COLO829 (cell line): ENCODE measurements at regions not wholly inside any gene's neighbourhood (a gene's known extent, or its start where the extent isn't known, plus 50 kb on each side); places are given as distances from the start of the nearest gene placed in this dataset.
A peak's percentile ranks its signal among the peaks of the same experiment; 100 is the strongest.

ENCODE experiments used
- DNase-seq: peaks from one replicate; pipeline ENCODE4 v3.0.0; 2012; ENCODE audit warnings: low spot score

DNA sequence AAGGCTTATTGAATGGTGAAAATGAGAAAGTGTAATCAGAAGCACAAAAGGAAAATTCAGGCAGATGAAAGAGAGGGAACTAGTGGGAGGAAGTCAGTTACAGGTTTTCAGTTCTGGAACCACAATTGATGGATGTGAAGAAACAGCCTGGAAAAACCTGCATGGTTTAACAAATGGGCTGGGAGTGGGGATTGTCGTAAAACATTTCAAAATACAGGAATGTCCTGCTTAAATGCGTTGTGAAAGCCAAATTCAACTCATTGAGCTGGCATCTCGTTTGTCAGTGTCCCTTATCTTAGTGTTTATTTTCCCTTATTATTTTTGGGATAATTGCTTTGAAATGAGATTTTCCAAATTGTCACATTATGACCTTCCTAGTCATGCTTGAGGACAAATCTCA, 106.5 kb upstream of the RFC3 start:
- no peak for DNase-seq

DNA sequence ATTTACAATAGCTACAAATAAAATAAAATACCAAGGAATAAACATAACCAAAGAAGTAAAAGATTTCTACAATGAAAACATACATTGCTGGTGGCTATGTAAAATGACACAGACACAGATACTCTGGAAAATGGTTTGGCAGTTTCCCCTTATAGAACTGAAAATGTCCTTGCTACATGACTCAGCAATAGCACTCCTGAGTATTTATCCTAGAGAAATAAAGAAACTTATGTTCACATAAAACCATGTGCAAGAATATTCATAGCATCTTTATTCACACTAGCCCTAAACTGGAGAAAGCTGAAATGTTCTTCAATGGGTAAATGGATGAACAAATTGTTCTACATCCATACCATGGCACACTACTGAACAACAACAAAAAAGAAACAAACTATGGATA, 100.2 kb upstream of the RFC3 start:
- DNase-seq, result no peak

DNA sequence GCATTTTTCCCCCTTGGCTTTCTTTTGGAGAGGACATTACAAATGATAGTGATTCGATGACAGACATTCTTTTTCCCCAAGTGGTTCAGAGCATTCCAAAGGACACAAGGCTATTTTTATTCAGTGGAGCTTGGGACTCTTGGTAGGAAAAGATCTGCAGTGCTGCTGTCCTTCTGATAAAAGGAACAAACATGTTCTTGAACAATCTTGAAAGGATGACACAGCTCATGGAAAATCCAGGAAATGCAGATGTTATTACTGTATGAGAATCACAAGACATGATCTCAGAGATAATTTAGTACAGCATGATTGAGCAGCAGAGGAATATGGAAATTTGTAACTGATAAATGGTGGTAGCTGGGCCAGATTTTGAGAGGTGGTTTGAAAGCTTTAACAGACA, 96.2 kb upstream of the RFC3 start:
- DNase-seq, result peak; percentile 83

DNA sequence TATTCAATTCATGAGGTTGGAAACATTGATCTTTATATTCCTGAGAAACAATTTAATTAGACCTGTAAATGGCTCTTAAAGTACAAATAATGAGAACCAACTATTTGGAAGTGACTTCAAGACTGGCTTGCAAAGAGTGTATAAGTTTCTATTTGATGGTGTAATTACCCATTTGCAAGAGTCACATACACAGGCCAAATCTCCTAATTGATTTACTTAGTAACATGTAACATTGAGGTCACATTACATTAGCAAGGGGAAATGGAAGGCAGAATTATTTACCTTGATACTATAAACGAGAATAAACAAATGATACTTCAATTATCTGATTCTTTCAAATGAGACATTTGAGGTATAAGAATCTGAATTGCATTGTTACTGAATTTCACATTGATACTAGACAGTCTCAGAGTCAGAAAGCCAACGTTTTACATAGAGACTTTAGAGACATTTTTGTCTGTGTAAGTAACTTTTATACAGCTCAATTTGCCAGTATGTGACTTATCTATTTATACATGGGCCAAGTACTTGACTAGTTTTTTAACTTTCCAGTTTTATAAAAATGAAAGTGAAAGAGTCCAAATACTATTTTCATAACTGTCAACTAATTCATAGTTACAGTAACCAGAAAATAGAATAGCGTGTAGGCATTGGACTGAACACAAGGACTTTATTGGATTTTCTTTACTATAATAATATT, 95.6 kb upstream of the RFC3 start:
- DNase-seq, result no peak

DNA sequence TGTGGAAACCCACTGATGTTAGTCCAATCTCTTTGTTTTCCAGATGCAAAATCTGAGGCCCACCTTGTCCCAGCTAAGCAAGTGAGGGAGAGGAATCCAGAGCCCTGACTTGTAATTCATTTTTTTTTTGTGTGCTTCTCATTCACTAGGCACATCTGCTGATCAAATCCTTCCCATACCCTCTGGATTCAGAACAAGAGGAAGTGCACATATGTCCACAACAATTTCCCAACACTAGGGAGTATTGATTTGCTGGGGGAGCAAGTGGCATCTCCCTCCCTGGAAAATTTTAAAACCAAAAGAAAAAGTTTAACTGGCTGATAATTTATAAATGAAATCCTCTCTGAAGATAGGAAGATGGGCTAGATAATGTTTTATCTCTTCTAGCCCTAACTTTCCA, 94.6 kb upstream of the RFC3 start:
- DNase-seq, result no peak

DNA sequence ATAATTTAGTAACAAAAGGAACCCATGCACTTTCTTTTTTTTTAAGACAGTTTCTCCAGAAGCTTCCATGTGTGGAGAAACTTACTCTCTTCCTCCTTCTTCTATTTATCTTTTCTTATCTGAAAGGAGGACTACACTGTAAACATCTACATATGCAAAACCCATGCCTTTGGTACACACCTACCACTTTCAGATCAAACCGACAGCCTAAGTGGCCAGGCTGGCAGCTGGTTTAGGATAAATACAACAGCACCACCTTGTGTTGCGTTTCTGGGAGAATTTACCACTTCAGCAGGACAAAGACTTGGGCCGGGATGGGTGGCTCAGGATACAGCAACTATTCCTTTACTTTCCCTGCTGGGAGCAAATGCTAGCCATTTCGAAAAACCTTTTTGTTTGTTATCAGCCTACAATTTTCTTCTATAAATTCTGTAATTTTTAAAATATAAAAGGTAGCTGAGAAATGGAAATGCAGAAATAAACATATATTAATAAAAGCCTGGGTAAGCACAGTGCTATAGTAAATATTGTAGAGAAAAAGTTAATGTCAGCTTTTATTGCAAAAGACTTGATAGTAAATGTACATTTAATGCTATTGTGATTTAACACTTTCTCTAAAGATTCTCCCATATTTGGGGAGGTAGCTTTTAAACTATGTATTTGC, 94.0 kb upstream of the RFC3 start:
- DNase-seq, result peak; percentile 80

DNA sequence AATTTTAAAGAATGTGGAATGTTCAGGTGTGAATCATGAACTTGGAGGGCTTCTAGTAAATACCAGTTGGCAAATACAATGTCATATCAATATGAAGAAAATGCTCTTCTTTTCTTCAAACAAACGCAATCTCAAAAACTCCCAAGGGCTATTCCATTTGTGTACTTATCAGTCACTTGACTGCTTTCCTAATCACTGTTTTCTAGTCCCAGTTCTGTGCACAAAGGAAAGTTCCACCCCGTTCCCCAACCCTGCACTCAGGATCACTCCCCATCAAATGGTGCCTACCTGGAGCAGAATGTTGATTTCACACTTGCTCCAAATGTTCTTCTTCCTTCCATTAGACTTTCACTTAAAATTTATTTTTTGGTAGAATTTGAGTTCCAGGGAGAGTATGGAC, 92.6 kb upstream of the RFC3 start:
- no peak for DNase-seq

DNA sequence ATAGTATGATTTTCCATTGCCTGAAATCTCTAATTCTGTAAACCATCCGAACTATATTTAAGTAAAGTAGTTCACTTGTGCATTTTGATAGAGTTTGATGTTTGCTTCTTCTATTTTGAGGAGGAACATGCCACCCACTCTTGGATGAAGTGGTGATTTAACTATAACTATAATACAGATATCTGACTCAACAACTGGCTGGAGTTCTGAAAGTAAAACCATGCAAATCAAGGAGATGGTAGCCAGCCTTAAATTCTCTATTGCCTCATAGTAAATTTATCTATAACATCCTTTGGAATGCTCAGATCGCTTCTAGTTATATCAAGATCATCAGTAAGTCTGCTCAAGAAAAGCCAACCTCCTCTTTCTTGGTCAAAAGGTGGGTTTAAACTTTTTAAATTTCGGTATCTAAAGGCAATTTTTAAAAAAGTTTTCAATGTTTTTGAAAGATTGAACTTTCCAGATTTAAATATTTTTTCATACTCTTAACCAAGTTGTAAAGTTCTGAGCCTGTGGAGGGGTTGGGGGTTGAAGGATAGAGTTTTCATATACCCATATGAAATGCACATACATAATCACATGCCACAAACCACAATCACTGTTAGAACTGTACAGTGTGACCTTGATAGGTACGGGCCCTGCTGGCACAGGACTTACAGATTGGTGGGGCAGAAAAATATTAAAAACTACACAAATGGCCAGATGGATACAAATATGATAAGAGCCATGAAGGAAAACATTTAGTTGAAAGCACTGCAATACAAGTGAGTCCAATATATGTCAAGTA, 90.5 kb upstream of the RFC3 start:
- DNase-seq, result no peak

DNA sequence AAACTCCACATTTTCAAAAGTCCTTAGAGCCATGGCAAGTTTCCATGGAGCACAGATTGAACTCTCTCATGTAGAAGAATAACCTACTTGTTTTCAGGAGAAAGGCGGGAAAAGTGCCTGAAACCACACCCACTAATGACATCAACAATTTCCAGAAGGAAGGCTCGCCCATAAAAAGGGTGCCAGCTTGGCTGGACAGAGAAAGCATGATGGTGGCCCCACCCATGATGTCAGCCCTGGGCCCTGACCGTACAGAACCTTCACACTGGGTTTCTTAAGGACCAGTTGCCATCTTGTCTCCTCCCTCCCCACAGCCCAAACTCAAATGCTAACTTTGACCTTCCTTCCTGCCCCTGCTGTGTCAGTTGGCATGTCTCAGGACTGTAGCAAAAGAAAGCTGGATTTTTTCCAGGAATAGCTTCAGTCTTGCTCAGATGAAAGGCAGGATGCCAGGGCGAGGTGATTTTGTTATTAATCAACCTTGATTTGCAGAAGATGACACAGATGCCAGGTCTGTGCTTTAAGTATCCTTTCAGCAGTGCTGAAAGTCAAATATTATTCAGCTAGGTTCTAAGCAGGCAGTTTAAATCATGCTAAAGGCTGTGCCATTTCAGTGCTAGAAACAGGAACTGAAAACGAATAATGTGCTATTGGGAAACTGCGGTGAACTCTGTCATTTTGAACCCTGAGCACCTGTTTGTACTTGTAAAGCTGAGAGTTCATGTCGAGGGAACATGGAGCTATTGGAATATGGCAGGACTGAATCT, 89.5 kb upstream of the RFC3 start:
- peak; percentile 80 for DNase-seq

DNA sequence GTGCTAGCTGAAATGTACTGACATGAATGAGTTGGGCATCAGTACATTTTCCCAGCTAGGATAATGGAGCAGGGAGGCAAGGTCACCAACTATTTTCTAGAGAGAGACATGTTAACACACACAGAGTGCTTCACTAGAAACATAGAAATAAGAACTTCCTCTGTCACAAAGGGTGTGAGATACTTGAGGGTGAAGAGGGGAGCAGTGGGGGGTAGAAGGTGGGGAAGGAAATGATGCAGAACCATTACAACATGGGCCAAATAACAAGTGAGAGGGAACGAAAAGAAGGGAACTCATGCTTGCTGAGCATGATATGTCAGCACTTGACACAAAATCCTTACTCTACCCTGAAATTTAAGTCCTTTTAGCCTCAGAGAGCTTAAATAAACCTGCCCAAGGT, 87.8 kb upstream of the RFC3 start:
- no peak for DNase-seq

DNA sequence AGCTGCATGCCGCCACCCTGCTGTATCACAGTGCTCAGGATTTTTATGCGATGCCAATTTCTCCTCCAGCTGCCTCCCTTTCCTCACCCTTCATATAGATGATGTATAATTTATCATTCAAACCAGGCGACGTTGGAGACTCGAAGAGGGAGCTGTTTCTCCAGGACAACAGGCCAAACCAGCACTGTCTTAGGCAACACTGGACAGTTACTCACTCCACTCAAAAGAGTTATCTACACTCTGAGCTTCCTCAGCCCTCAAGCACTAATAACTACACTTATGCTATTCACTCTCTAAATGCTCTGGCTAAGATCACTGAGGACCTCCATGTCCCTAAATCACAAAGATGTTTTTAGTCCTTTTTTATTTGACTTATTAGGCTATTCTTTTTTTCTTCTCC, 87.3 kb upstream of the RFC3 start:
- no peak for DNase-seq

DNA sequence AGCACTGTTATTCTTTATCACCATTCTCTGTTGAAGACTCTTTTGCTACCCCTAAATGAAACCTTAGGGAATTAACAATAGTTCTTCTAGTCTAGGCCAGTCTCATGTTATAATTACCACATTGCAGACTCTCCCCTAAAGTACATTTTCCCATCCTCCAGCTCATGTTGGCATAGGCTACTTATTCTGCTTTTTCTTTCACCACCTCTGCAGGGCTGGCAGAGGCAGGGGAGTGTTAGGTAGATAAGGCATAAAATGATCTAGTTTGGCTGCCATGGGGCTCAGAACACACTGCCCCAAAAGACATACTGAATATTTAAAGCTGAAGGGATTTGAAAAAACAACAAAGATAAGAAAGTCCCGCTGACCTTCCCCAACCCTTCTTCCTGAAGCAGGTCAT, 82.7 kb upstream of the RFC3 start:
- DNase-seq, result no peak

DNA sequence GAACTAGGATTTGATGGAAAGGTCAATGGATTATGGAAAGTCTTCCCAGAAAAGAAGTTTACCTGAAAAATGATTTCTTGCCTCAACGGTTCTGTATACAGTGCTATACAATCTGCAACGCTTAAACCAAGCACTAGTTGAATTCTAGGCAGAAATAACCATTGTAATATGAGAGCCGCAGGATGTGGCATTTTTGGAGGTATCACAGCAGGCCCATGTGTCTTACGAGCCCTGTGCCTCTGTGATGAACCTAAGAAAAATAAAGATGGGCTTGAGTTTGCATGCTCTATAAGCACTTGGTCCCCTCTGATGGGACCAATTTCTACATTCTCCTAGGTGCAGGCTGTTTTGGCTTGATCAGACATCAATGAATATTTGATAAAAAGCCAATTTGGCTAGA, 78.7 kb upstream of the RFC3 start:
- no peak for DNase-seq

DNA sequence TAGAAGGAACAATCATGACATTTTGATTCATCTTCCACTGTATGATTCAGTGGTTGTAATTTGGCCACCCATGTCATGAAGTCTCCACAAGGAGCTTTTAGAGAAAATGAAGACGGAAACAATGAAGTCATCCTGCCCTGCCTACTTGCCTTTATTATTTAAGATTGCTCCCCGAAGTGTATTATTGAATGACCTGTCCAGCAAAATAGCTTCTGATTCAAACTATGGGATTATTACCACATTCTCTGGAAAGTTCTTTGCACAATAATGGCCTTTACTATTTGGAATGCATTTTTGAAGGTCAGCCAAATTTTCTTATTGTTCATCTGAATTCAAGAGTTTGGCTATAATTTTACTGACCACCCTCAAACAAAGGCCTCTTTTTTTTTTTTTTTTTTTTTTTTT, 77.8 kb upstream of the RFC3 start:
- peak; percentile 56 for DNase-seq

DNA sequence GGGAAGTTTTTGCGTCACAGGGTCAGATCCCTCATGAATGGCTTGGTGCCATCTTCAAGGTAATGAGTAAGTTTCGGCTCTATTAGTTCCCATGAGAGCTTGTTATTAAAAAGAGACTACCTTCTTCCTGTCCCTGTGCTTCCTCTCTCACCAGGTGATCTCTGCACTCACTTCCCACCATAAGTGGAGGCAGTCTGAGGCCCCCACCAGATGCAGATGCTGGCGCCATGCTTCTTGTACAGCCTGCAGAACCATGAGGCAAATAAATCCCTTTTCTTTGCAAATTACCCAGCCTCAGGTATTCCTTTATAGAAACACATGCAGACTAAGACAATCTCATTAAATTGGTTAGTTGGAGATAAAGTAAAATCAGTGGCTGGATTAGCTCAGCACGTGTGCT, 75.6 kb upstream of the RFC3 start:
- no peak for DNase-seq

DNA sequence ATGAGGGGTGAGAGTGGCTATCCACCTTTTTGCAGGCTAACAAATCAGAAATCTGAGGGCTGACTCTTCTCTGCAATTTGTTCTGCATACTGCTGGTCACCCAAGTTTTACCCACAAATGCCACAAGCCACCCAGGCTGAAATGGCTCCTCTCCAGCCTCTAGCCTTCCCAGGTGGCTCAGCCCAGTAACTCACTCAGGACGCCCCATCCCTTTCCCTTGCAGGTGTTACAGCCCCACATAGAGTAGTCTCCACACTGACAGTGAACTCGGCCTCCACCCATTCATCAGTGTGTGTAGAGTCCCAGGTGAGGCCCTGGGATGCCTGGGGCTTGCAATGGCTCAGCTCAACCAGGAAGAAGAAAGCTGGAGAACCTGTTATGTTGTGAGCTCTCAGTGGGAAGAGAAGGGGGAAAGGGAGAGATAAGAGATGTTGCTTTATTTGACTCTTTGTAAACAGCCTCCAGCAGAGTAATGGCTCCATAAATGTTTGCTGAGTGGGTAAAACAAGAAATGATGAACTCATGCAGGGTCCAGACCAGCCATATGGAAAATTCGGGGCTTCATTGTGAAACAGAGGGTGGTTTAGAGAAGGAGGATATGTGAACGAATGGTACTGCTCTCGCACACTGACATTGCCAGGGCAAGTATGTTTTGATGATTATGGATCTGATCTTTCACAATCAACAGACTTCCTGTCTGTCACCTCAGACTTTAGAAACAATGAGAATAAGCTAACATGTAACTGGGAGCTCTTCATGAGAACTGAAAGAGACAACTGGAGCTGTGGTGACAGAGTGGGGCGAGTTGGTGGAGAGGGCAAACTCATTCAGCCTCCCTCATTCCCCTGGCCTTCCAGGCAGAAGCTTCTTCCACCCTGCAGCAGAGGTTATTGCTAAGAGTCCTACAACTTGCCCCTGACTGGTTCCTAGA, 74.2 kb upstream of the RFC3 start:
- DNase-seq, result no peak

DNA sequence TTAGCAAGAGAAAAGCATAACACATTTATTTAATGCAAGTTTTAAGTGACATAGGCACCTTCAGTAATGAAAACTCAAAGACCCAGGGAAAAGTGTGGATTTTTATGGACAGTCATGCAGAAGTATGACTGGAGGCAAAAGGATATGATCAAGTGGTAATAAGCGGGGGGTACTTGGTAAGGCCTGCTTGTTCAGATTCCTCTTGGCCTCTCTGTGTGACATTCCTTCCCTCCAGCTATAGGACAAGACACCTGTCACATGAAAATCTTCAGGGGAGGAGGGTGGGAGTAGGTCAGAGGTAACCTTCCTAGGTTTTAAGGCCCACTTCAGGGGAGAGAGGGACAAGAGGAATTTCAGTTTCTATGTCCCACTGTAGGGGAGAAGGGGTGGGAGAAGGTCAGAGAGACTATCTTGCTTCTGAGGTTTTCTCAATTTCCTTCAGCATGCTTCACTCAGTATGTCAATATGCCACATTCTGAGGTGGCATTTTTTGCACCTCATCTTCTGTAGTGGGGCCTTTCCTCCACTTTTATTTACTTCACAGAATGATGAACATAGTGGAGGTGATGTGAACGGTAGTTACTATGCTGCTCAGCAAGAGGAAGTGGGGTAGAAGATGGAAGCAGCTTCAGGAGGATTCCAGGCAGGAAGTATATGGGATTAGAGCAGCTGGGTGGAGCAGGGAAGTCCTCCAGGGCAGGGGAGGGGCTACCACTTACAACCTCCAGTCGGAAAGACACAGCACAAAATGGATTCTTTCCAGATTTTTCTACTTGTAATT, 73.2 kb upstream of the RFC3 start:
- peak; percentile 35 for DNase-seq

DNA sequence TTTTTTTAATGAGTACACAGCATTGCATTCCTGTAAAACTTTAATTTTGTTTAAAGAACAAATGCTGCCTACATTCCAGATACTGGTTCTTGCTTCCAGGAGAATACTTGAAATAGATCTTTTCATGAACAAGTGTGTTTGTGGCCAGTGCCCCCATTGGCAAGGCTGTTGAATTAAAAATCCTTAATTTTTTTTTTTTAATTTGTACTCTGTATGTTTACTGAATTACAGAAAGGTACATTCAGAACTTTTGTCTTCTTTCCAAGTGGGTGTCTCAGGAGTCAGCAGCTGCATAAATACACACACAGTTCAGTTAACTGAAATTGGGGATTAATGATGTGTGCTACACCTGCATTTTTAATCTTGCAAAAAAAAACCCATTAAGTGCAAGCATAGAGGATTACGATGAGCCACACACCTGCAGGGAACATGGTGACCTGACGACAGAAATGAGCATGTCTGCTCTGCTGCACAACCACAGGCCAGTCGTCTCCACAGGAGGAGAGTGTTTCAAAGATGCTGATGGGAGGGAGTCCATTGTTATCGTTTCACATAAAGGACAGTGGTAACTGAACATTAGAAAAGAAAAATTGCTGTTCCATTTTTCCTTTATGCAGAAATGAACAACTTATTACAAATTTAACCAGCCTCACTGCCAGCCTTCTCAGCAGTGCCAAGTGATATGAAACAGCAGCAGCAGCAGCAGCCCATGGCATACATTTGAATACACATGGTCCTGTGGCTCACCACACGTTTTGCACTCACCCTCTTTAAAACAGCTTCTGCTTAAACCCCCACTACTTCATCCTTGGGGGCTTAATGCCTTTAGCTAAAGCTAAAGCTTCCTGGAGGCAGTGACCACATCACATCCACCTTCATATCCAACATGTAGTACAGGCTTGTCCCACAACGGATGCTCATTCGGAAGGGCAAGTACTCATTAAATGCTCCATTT, 72.3 kb upstream of the RFC3 start:
- no peak for DNase-seq

DNA sequence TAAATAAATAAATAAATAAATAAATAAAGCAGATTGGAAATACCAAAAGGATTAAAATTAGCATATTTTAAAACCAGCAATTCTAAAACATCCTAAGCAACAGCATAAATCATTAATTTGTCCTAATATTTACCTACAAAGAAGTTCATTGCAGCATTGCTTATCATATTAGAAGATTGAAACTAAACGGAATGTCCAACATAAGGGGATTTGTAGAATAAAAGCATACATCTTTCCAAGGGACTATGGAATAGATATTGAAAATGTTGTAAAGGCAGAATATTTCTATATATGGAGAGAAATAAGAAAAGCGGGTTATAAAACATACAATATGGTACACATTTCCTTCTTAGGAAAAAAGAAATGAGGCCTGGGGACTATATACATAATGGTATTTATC, 71.1 kb upstream of the RFC3 start:
- no peak for DNase-seq

DNA sequence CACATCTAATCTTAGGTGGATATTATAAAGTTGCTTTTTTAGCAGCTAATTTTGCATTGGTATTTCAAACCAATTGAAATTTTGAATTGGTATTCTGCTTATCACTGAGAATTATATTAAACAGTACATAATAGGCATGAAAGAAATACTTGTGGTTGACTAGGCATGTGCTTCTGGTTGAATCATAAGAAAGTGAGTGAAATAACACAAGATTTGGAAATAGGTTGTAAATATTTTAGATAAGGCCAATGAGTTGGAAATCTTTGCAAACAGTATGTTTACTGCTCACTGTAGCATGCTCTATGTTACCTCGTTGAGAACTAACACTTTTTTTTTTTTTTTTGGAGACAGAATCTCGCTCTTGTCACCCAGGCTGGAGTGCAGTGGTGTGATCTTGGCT, 66.8 kb upstream of the RFC3 start:
- DNase-seq, result no peak
